ENCODE measurements at regions not wholly inside any gene's neighbourhood (a gene's known extent, or its start where the extent isn't known, plus 50 kb on each side); places are given as distances from the start of the nearest gene placed in this dataset.

DNA sequence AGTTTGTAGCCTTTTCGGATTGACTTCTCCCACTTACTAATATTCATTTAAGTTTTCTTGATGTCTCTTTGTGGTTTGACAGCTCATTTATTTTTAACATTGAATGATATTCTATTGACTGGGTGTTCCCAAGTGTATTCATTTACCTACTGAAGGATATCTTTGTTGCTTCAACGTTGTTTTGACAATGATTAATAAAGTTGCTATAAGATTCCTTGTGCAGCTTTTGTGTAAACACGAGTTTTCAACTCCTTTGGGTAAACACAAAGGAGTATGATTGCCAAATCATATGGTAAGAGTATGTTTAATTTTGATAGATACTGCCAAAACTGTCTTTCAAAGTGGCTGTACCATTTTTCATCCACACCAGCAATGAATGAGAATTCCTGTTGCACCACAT is 1200.9 kb downstream of the DSC3 start:
- TF ChIP-seq, protein P1, sequence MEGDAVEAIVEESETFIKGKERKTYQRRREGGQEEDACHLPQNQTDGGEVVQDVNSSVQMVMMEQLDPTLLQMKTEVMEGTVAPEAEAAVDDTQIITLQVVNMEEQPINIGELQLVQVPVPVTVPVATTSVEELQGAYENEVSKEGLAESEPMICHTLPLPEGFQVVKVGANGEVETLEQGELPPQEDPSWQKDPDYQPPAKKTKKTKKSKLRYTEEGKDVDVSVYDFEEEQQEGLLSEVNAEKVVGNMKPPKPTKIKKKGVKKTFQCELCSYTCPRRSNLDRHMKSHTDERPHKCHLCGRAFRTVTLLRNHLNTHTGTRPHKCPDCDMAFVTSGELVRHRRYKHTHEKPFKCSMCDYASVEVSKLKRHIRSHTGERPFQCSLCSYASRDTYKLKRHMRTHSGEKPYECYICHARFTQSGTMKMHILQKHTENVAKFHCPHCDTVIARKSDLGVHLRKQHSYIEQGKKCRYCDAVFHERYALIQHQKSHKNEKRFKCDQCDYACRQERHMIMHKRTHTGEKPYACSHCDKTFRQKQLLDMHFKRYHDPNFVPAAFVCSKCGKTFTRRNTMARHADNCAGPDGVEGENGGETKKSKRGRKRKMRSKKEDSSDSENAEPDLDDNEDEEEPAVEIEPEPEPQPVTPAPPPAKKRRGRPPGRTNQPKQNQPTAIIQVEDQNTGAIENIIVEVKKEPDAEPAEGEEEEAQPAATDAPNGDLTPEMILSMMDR (IDR thresholded peaks at IDR 0.05; ENCODE audit: insufficient read depth, low read length) = no peak
- TF ChIP-seq, protein P2, sequence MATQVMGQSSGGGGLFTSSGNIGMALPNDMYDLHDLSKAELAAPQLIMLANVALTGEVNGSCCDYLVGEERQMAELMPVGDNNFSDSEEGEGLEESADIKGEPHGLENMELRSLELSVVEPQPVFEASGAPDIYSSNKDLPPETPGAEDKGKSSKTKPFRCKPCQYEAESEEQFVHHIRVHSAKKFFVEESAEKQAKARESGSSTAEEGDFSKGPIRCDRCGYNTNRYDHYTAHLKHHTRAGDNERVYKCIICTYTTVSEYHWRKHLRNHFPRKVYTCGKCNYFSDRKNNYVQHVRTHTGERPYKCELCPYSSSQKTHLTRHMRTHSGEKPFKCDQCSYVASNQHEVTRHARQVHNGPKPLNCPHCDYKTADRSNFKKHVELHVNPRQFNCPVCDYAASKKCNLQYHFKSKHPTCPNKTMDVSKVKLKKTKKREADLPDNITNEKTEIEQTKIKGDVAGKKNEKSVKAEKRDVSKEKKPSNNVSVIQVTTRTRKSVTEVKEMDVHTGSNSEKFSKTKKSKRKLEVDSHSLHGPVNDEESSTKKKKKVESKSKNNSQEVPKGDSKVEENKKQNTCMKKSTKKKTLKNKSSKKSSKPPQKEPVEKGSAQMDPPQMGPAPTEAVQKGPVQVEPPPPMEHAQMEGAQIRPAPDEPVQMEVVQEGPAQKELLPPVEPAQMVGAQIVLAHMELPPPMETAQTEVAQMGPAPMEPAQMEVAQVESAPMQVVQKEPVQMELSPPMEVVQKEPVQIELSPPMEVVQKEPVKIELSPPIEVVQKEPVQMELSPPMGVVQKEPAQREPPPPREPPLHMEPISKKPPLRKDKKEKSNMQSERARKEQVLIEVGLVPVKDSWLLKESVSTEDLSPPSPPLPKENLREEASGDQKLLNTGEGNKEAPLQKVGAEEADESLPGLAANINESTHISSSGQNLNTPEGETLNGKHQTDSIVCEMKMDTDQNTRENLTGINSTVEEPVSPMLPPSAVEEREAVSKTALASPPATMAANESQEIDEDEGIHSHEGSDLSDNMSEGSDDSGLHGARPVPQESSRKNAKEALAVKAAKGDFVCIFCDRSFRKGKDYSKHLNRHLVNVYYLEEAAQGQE (IDR thresholded peaks at IDR 0.05; ENCODE audit: insufficient replicate concordance, low read depth) = no peak
- no peak for TF ChIP-seq POLR2AphosphoS5 (IDR thresholded peaks at IDR 0.05; ENCODE audit: low read depth)
- no peak for TF ChIP-seq GABPA (IDR thresholded peaks at IDR 0.05; ENCODE audit: low read depth)
